Medulla oblongata (tissue), 1 donor: ENCODE measurements at regions not wholly inside any gene's neighbourhood (a gene's known extent, or its start where the extent isn't known, plus 50 kb on each side); places are given as distances from the start of the nearest gene placed in this dataset.
"Not testable (repeated sequence)": the region's sequence is repeated elsewhere in the genome, so short reads cannot be mapped to it uniquely, and the experiment has no call there.

ENCODE experiments used
- DNase-seq: peaks from one replicate; pipeline ENCODE4 v3.0.0-alpha.2; 2015; ENCODE audit errors: extremely low spot score

DNA sequence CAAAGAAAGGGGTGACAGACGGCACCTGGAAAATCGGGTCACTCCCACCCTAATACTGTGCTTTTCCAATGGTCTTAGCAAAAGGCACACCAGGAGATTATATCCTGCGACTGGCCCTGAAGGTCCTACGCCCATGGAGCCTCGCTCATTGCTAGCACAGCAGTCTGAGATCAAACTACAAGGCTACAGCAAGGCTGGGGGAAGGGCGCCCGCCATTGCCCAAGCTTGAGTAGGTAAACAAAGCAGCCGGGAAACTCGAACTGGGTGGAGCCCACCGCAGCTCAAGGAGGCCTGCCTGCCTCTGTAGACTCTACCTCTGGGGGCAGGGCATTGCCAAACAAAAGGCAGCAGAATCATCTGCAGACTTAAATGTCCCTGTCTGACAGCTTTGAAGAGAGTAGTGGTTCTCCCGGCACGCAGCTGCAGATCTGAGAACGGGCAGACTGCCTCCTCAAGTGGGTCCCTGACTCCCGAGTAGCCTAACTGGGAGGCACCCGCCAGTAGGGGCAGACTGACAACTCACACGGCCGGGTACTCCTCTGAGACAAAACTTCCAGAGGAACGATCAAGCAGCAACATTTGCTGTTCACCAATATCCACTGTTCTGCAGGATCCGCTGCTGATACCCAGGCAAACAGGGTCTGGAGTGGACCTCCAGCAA lies 406.0 kb downstream of the TFAP2B start:
- DNase-seq = not testable (repeated sequence)

DNA sequence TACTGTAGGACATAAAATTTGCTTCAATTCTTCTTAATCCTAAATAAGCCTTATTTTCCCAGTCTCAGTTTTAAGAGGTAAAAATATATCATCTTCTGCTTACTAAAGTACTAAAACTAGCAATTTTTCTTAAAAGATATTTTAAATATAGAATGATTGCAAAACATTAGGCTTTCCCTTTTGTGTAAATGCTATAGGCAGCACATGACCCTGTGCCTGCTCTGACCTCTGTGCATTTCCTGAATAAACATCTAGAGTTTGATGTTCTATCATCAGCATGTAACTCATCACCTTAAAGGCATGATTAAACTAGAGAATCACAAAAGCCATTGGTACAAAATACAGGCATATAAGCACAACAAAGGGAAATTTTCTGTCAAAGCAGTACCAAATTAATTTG lies 422.7 kb downstream of the TFAP2B start:
- DNase-seq = no peak

- DNase-seq = no peak
These were observed 431.1 kb downstream of the TFAP2B start for GRCh38 chr6:51249798-51250197.

DNA sequence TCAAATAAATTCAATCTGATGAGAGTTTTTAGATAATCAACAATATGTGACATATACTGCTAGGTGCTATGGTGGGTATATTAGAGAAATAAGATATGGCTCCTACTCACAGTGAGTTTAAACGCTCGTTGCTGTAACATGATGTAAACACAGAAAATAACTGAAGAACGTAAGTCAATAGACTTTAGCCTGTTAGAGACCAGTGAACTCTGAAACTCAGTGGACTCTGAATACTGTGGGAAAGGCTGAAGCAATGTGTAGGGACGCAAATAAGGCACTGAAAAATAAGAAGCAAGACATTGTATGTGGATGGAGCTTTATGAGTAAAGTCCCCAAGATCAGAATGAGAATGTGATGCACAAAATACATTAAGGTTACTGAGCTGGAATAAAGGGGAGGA lies 431.6 kb downstream of the TFAP2B start:
- DNase-seq = no peak

GRCh38 chr6:51257938-51258337 lies 439.3 kb downstream of the TFAP2B start:
- no peak for DNase-seq

DNA sequence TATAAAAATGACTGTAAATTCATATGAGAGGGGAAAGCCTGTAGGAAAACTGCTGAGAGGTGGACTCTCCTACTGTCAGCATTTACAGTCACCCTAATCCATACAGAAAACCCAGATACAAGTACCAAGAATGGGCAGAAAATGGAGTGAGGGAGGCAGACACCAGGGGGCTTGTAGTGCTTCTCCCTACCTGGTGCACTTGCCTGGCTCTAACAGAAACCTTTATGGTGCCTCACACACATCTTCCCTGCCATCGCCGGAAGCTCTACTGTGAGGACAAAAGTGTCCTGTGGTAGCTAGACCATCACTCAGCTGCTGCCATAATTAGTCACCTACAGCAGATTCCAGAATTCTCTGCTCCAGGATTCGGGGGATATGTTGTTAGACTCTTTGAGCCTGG lies 441.3 kb downstream of the TFAP2B start:
- no peak for DNase-seq

- DNase-seq = no peak
These were observed 443.0 kb downstream of the TFAP2B start for GRCh38 chr6:51261691-51262090.

DNA sequence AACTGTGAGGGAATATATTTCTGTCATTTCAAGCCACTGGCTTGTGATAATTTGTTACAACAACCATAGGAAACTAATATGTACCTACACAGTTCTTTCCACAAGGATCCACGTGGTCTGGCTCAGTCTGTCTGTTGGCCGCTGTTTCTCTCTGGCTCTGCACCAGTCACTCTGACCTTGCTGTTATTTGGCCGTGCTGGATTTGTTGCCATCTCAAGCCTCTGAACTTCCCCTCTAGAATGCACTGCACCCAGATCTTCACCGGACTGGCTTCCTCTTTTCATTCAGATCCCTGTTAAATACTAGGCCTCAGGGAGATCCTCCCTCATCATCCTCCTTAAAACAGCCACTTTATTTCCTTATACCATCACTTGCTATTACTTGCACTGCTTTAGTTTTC lies 446.8 kb downstream of the TFAP2B start:
- peak; percentile 68 for DNase-seq

GRCh38 chr6:51266604-51267003 lies 447.9 kb downstream of the TFAP2B start:
- DNase-seq = no peak

DNA sequence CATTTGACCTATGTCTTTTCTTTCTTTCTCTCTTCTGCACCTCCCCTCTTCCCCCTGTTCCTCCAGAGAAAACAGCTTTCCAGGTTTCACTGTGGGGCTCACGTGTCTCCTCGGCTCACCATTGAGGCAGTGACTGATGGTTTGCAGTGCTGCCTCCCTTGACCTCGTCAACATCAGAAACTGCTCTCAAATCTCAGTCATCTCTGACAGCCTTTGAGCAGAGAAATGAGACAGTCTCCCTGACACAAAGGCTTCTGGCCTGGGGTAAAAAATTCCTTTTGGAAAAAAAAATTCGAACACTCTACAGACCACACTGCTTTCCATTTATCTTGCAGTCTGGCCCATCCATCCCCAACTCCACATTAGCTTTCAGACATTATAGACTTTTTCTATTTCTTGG lies 450.0 kb downstream of the TFAP2B start:
- DNase-seq = no peak

DNA sequence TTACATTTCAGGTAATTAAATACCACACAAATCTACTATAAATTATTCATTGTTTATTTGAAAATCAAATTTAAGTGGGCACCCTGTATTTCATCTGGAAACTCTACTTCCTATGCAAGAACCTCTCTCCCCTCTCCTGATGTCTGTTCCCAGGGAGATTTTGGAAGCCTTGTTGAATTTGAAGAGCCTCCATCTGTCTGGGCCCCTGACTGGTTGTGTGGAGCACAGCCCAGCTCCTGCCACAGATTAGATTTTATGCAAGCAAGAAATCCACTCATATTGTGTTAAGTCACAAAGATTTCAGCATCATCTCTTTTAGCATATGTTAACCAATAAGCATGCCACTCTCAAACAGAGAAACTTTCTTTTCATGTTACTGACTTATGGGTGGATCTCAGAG lies 451.2 kb downstream of the TFAP2B start:
- no peak for DNase-seq

DNA sequence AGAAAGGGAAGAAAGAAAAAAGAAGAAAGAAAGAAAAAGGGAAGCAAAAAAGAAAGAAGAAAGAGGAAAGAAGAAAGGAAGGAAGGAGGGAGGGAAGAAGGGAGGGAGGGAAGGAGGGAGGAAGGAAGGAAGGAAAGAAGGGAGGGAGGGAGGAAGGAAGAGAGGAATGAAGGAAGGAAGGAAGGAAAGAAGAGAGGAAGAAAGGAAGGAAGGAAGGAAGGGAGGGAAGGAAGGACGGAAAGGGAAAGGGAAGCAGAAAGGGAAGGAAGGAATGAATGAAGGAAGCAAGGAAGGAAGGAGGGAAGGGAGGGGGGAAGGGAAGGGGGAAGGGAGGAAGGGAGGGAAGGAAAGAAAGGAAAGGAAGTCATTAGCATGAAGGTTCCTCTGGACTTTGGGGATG lies 452.9 kb downstream of the TFAP2B start:
- DNase-seq = no peak

GRCh38 chr6:51273228-51273961 lies 454.7 kb downstream of the TFAP2B start:
- peak; percentile 83 for DNase-seq

DNA sequence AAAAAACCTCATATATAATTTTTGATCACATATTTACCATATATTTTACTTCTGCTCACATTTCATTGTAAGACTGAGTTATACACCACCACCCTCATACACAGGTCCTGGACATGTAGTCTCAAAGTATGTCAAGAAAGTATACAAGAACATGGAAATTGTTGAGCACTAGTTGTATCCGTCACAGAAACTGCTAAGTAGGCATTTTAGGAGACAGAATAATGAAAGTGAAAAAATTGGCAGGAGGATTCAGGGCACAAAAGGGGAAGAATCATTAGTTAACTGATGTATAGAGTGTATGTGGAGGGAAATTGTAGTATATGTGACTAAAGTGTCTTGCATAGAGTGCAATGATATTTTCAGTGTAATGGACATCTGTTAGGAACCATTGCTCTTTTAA lies 458.8 kb downstream of the TFAP2B start:
- DNase-seq = no peak

- DNase-seq = no peak
These were observed 463.4 kb downstream of the TFAP2B start for GRCh38 chr6:51282026-51282425.

GRCh38 chr6:51283723-51284355 lies 465.2 kb downstream of the TFAP2B start:
- DNase-seq = peak; percentile 48

DNA sequence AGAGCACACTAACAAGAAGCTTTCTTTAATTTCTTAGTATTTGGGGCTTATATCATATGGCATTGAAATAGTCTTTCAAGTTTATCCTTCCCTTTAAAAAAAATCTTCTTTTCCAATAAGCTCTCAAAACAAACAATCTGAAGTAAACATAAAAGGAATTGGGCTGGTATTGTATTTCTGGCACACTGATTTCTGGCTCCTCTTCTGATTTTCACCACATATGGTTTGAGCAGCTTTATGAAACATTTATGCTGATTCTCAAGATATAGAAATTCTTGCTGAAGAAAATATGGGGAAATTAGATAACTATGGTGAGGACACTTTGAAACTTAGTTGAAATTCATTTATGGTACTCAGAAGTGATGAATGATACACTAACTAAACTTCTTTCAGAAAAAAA lies 467.2 kb downstream of the TFAP2B start:
- no peak for DNase-seq

DNA sequence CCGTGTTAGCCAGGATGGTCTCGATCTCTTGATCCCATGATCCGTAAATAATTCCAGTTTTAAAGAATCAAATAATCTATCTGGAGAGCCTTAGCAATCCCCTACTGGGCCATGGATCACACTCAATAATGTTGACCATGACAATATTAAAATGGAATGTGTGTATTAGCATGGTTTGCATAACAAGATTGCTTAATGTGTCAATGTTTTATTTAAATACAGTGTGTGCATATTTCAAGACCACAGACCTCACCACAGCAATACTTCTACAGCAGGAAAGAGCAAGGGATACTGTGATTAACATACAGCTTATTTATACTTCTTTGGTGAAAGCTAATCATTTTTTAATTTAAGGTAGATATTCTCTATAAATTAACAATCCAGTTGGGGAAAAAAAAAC lies 470.4 kb downstream of the TFAP2B start:
- DNase-seq = no peak

- DNase-seq = no peak
These were observed 474.0 kb downstream of the TFAP2B start for GRCh38 chr6:51292659-51293058.

- no peak for DNase-seq
These were observed 481.1 kb downstream of the TFAP2B start for GRCh38 chr6:51299621-51300380.

DNA sequence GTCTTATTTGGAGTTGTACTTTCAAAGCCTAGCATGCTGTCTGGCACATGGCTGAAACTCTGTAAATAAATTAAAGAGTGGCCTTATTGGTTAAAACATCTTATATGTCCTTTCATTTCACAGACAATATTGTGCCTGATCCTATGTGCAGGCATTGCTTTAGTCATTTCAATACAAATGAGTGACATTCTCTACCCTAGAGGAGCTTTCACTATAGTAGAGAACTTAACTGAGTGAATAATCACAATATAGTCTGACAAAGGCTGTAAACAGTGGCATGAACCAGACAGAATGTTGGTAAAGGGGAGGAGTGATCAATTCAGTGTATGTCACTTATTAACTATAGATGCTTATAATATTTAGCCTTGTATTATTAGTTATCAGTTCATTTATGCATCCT lies 481.8 kb downstream of the TFAP2B start:
- no peak for DNase-seq

DNA sequence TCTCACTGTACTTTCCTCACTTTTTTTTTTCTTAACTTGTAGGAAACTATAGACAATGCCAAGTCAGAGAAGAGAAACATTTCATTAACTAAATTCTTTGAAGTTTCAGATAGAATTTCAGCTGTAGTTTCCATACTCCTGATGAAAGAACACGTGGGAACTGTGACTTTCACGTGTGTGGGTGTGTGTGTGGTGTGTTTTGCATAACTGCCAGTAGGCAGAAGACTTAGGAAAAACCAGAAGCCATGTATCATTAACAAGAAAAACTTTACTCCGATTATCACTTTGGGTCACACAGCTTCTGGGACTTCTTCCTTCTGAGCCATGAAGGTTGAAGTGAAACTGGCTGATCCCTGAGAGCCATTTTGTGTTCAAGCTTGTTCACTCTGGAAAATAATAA lies 483.3 kb downstream of the TFAP2B start:
- DNase-seq = no peak
